ENCODE measurements at regions not wholly inside any gene's neighbourhood (a gene's known extent, or its start where the extent isn't known, plus 50 kb on each side); places are given as distances from the start of the nearest gene placed in this dataset.

GRCh38 chr3:55297245-55297644 is 189.9 kb downstream of the WNT5A start:
- Histone ChIP-seq H3K27ac (no peak overlapping the region), H3K4me1 (replicated peaks) (peaks cover 6% of the 10 kb centered on the region), H3K4me3 (no peak overlapping the region), H3K27me3 (replicated peaks) (no peaks in the 10 kb centered on the region), H3K36me3 (no peaks in the 10 kb centered on the region), H3K9me3 (replicated peaks) (no peaks in the 10 kb centered on the region; the same call in 1 of the 2 replicates)
- no peak for DNase-seq (ENCODE audit: low read depth in 1 of 2, low spot score in 2 of 2)

GRCh38 chr3:55296791-55297190 is 190.3 kb downstream of the WNT5A start:
- Histone ChIP-seq H3K4me1 (replicated peaks) (peaks cover 6% of the 10 kb centered on the region), H3K4me3 (no peak overlapping the region), H3K36me3 (no peaks in the 10 kb centered on the region), H3K27ac (no peak overlapping the region), H3K9me3 (replicated peaks) (no peaks in the 10 kb centered on the region; the same call in 1 of the 2 replicates), H3K27me3 (replicated peaks) (no peaks in the 10 kb centered on the region)
- DNase-seq (ENCODE audit: low read depth in 1 of 2, low spot score in 2 of 2) = no peak

DNA sequence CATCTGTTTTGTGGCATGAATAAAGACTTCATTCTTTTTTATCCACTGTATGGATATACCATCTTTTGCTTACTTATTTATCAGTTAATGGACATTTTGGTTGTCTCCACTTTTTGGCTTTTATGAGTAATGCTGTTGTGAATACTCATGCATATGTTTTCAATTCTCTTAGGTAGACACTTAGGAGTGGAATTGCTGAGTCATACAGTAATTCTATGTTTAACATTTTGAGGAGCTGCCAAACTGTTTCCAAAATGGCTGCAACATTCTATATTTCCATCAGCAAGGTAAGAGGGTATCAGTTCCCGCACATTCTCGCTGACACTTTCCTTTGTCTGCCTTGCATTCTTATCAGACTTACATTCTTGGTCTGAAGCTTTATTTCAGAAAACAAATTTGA is 191.1 kb downstream of the WNT5A start:
- H3K9me3 ChIP-seq (replicated peaks) = no peaks in the 10 kb centered on the region; the same call in 1 of the 2 replicates
- H3K36me3 ChIP-seq = no peaks in the 10 kb centered on the region
- H3K27ac ChIP-seq = no peak overlapping the region
- peaks cover 6% of the 10 kb centered on the region for H3K4me1 ChIP-seq (replicated peaks)
- H3K27me3 ChIP-seq (replicated peaks) = no peaks in the 10 kb centered on the region
- peak in 1 of 2 experiments; percentile 6 for DNase-seq (ENCODE audit: low read depth in 1 of 2, low spot score in 2 of 2)
- no peak overlapping the region for H3K4me3 ChIP-seq

DNA sequence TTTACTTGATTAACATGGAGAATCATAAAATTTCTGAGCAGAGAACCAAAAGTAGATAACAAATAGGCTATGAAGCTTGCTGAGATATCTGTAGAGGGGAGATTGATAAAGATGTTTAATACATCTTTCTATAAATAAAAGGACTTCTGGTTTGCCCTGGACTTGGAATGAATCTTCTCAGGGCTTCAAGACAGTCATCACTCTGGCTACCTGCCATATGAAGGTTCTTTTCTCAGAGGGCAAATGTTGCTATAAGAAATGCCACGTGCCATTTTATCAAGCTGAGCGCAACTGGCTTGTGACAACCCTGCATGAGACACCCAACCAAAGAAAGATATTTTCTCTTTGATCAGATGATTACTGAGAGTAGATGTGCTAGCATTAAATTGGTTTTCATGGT is 192.5 kb downstream of the WNT5A start:
- no peaks in the 10 kb centered on the region; the same call in 1 of the 2 replicates for H3K9me3 ChIP-seq (replicated peaks)
- no peak for DNase-seq (ENCODE audit: low read depth in 1 of 2, low spot score in 2 of 2)

GRCh38 chr3:55292360-55292759 is 194.7 kb downstream of the WNT5A start:
- DNase-seq (ENCODE audit: low read depth in 1 of 2, low spot score in 2 of 2) = no peak
- no peaks in the 10 kb centered on the region; the same call in 1 of the 2 replicates for H3K9me3 ChIP-seq (replicated peaks)
- H3K27me3 ChIP-seq (replicated peaks) = no peaks in the 10 kb centered on the region
- H3K27ac ChIP-seq = no peak overlapping the region
- no peak overlapping the region for H3K4me3 ChIP-seq
- no peaks in the 10 kb centered on the region for H3K36me3 ChIP-seq
- H3K4me1 ChIP-seq (replicated peaks) = peaks cover 6% of the 10 kb centered on the region

More for the DNA sequence above, 192.5 kb downstream of the WNT5A start:
- Histone ChIP-seq H3K27me3 (replicated peaks) (no peaks in the 10 kb centered on the region), H3K4me3 (no peak overlapping the region), H3K36me3 (no peaks in the 10 kb centered on the region), H3K27ac (no peak overlapping the region), H3K4me1 (replicated peaks) (peaks cover 6% of the 10 kb centered on the region)

DNA sequence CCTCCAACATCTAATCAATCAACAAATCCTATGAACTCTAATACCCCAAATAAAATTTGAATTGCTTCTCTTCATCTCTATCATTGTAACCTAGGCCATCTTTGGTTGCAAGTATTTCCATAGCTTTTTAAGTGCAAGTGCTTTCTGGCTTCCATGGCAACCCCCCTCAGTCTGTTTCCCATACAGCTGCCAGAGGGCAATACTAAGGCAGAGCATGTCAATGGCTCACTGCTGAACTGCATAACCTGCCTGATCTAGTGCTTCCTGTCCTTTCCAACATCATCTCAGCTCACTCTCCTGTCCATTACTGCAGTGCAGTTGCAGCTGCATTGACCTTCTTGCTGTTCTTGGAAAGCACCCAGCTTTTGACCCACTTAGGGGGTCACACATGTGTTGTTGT is 198.4 kb downstream of the WNT5A start:
- H3K9me3 ChIP-seq (replicated peaks) = no peaks in the 10 kb centered on the region
- H3K36me3 ChIP-seq = no peaks in the 10 kb centered on the region
- no peaks in the 10 kb centered on the region for H3K27me3 ChIP-seq (replicated peaks)
- no peaks in the 10 kb centered on the region for H3K4me1 ChIP-seq (replicated peaks)
- no peak for DNase-seq (ENCODE audit: low read depth in 1 of 2, low spot score in 2 of 2)
- H3K27ac ChIP-seq = no peak overlapping the region
- H3K4me3 ChIP-seq = no peak overlapping the region

DNA sequence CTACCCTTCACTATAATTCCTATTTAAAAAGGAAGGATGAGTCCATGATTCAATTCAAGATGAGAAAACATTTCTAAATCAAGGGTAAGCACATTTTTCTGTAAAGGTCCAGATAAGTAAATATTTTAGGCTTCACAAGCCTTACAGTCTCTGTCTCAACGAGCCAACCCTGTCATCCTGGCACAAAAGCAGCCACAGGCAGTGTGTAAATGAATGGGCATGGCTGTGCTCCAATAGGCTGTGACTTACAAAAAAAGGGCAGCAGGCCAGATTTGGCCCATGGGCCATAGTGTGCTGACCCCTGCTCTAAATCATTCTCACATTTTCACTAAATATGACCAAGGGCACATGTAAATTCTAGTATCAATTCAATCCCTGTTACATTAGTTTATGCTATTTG is 200.4 kb downstream of the WNT5A start:
- DNase-seq (ENCODE audit: low read depth in 1 of 2, low spot score in 2 of 2) = no peak
- Histone ChIP-seq H3K27ac (no peak overlapping the region), H3K4me3 (no peak overlapping the region), H3K9me3 (replicated peaks) (no peaks in the 10 kb centered on the region), H3K27me3 (replicated peaks) (no peaks in the 10 kb centered on the region), H3K36me3 (no peaks in the 10 kb centered on the region), H3K4me1 (replicated peaks) (peaks cover 5% of the 10 kb centered on the region; the same call in 1 of the 2 replicates)

DNA sequence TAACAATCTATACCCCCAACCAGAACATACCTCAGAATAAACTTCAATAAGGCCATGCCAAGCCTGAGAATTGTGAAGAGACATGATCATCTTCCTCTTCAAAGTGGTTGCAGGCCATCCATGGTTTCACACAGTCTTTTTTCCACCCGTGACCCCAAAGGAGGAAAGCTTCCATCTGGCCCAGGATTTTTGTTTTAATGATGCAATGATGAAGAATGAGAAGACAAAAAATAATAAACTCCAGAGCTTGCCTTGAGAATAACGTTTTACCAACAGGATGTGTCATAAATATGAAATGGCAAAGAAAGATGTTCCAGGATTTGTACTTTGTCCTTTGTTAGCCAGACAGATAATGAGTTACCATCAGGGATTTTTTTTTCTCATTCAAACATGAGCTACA is 201.9 kb downstream of the WNT5A start:
- Histone ChIP-seq H3K9me3 (replicated peaks) (no peaks in the 10 kb centered on the region), H3K27ac (no peak overlapping the region), H3K4me1 (replicated peaks) (peaks cover 5% of the 10 kb centered on the region; the same call in 1 of the 2 replicates), H3K4me3 (no peak overlapping the region), H3K27me3 (replicated peaks) (no peaks in the 10 kb centered on the region), H3K36me3 (no peaks in the 10 kb centered on the region)
- no peak for DNase-seq (ENCODE audit: low read depth in 1 of 2, low spot score in 2 of 2)

DNA sequence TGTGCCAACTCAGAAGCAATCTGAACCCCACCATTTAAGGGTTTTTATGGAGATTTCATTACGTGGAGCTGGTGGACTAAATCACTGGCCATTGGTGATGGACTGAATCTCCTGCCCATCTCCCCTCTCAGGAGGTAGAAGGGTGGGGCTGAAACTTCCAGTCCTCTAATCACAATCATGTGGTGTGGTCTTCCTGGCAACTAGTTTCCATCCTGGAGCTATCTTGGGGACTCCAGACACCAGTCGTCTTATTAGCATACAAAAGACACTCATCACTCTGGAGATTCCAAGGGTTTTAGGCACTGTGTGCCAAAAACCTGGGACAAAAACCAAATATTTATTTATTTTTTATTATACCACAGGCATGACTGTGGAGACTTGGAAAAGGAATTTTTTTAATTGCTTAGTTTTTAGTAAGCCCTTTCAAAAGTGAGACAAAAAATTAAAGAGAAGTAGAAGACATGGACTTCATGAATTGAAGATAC is 203.6 kb downstream of the WNT5A start:
- no peak for DNase-seq (ENCODE audit: low read depth in 1 of 2, low spot score in 2 of 2)
- Histone ChIP-seq H3K4me1 (replicated peaks) (peaks cover 5% of the 10 kb centered on the region; the same call in 1 of the 2 replicates), H3K27me3 (replicated peaks) (no peaks in the 10 kb centered on the region), H3K4me3 (no peak overlapping the region), H3K36me3 (no peaks in the 10 kb centered on the region), H3K27ac (no peak overlapping the region), H3K9me3 (replicated peaks) (no peaks in the 10 kb centered on the region)

GRCh38 chr3:55282994-55283393 is 204.1 kb downstream of the WNT5A start:
- H3K36me3 ChIP-seq = no peaks in the 10 kb centered on the region
- peaks cover 5% of the 10 kb centered on the region; the same call in 1 of the 2 replicates for H3K4me1 ChIP-seq (replicated peaks)
- no peak for DNase-seq (ENCODE audit: low read depth in 1 of 2, low spot score in 2 of 2)
- H3K9me3 ChIP-seq (replicated peaks) = no peaks in the 10 kb centered on the region
- H3K27me3 ChIP-seq (replicated peaks) = no peaks in the 10 kb centered on the region
- no peak overlapping the region for H3K4me3 ChIP-seq
- no peak overlapping the region for H3K27ac ChIP-seq

DNA sequence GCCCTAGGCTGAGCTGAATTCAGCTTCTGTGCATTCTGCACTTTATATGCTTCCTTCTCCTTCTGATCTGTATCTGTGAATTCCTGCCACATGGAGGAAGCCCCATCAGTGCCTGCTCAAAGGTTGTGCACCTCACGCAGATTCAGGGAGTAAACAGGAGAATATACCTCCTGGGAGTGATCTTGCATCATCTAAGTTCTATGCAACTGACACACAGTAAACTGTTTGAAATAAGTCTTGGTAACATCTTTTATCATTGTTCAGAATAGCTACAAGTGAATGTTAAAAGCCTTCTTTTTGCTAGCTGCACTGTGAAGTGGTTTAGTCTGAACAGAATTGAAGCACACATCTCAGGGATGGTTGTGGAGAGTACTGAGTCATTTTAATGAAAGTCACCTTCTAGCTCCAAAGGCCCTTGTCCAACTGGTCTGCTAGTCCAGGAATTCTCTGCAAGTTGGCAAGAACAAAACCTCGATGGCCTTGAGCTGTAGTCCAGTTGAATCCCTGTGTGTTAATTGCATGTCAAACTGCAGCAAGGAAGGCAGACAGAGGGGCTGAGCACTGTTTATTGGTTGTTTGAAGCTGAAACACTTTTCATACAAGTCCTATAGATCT is 215.0 kb downstream of the WNT5A start:
- no peak overlapping the region for H3K4me3 ChIP-seq
- H3K27me3 ChIP-seq (replicated peaks) = no peaks in the 10 kb centered on the region
- H3K36me3 ChIP-seq = no peaks in the 10 kb centered on the region
- peaks cover 23% of the 10 kb centered on the region for H3K4me1 ChIP-seq (replicated peaks)
- H3K27ac ChIP-seq = no peak overlapping the region
- no peak for DNase-seq (ENCODE audit: low read depth in 1 of 2, low spot score in 2 of 2)
- no peaks in the 10 kb centered on the region for H3K9me3 ChIP-seq (replicated peaks)

GRCh38 chr3:55271549-55271948 is 215.6 kb downstream of the WNT5A start:
- Histone ChIP-seq H3K27ac (no peak overlapping the region), H3K4me1 (replicated peaks) (peaks cover 23% of the 10 kb centered on the region), H3K4me3 (no peak overlapping the region), H3K36me3 (no peaks in the 10 kb centered on the region), H3K9me3 (replicated peaks) (no peaks in the 10 kb centered on the region), H3K27me3 (replicated peaks) (no peaks in the 10 kb centered on the region)
- DNase-seq (ENCODE audit: low read depth in 1 of 2, low spot score in 2 of 2) = no peak

DNA sequence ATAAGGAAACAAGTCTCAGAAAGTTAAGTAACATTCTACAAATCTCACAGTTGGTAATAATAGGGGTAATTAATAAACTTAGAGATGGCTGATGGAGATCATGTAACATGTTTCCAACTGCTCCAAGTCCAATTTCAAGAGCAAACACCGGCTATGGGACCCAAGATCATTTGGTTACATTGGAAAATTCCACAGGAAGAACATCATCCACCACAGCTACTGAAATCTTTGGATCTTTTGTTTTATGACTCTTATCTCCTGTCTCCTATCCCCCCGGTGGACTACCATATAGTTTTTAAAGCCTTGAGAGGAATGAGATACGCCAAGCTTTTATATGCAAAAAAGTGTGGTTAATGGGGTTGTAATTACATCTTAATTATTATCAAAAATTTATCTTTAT is 216.1 kb downstream of the WNT5A start:
- peaks cover 23% of the 10 kb centered on the region for H3K4me1 ChIP-seq (replicated peaks)
- no peaks in the 10 kb centered on the region for H3K27me3 ChIP-seq (replicated peaks)
- no peak overlapping the region for H3K27ac ChIP-seq
- no peaks in the 10 kb centered on the region for H3K36me3 ChIP-seq
- no peaks in the 10 kb centered on the region for H3K9me3 ChIP-seq (replicated peaks)
- H3K4me3 ChIP-seq = no peak overlapping the region
- DNase-seq (ENCODE audit: low read depth in 1 of 2, low spot score in 2 of 2) = peak in 1 of 2 experiments; percentile 3

DNA sequence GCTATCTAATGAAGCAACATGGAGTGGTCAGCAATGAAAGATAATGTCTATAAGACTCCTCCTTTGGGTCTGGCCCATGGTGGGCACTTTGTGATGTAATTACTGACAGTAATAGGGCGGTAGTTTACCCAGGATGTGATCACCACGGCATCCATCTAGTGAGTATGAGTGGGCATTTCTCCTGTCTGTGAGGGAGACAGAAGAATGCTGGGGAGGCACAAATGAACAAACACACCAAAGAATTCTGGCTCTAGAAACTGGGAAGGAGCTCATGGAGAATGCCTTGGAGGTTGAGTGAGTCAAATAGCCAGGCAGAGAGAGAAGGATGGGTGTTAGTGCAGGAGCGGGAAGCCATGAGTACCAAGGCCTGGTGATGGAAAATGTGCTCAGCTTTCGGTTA is 217.5 kb downstream of the WNT5A start:
- H3K4me3 ChIP-seq = no peak overlapping the region
- no peaks in the 10 kb centered on the region for H3K36me3 ChIP-seq
- H3K9me3 ChIP-seq (replicated peaks) = no peaks in the 10 kb centered on the region
- no peaks in the 10 kb centered on the region for H3K27me3 ChIP-seq (replicated peaks)
- H3K4me1 ChIP-seq (replicated peaks) = peaks cover 29% of the 10 kb centered on the region
- no peak for DNase-seq (ENCODE audit: low read depth in 1 of 2, low spot score in 2 of 2)
- no peak overlapping the region for H3K27ac ChIP-seq

- DNase-seq (ENCODE audit: low read depth in 1 of 2, low spot score in 2 of 2) = no peak
- Histone ChIP-seq H3K9me3 (replicated peaks) (no peaks in the 10 kb centered on the region), H3K4me3 (no peak overlapping the region), H3K4me1 (replicated peaks) (peaks cover 32% of the 10 kb centered on the region), H3K27me3 (replicated peaks) (no peaks in the 10 kb centered on the region), H3K27ac (0 out of 2 replicates have a peak overlapping the region, but pooled peaks have one; percentile 28), H3K36me3 (no peaks in the 10 kb centered on the region)
Measured at GRCh38 chr3:55269096-55269495, 218.0 kb downstream of the WNT5A start.

Data from SJSA1 (cell line).